NCI-H524 treated with DMSO at 0.1 percent for 48 hours (cell line): ENCODE measurements at regions not wholly inside any gene's neighbourhood (a gene's known extent, or its start where the extent isn't known, plus 50 kb on each side); places are given as distances from the start of the nearest gene placed in this dataset.

Experiments
- DNase-seq: peaks from one replicate; lab custom pipeline; 2025; lab: John Stamatoyannopoulos, UW

- peak; percentile 65 for DNase-seq
Measured at GRCh38 chr22:47631571-47632102, 869.2 kb downstream of the TBC1D22A start.

GRCh38 chr22:47630741-47631534 lies 868.5 kb downstream of the TBC1D22A start:
- no peak for DNase-seq

- no peak for DNase-seq
Measured at GRCh38 chr22:47629791-47630655, 867.6 kb downstream of the TBC1D22A start.

GRCh38 chr22:47629273-47629711 lies 866.8 kb downstream of the TBC1D22A start:
- peak; percentile 43 for DNase-seq

GRCh38 chr22:47628477-47629272 lies 866.2 kb downstream of the TBC1D22A start:
- DNase-seq, result no peak

- no peak for DNase-seq
Measured at GRCh38 chr22:47627556-47628253, 865.3 kb downstream of the TBC1D22A start.

- DNase-seq, result no peak
Measured at GRCh38 chr22:47626428-47627390, 864.3 kb downstream of the TBC1D22A start.

- DNase-seq, result no peak
Measured at GRCh38 chr22:47625531-47626427, 863.3 kb downstream of the TBC1D22A start.

GRCh38 chr22:47625013-47625385 lies 862.5 kb downstream of the TBC1D22A start:
- DNase-seq, result no peak

GRCh38 chr22:47624252-47625012 lies 862.0 kb downstream of the TBC1D22A start:
- DNase-seq, result no peak

- DNase-seq, result peak; percentile 94
Measured at GRCh38 chr22:47623763-47624148, 861.3 kb downstream of the TBC1D22A start.

GRCh38 chr22:47623066-47623762 lies 860.8 kb downstream of the TBC1D22A start:
- no peak for DNase-seq

- no peak for DNase-seq
Measured at GRCh38 chr22:47622541-47622940, 860.1 kb downstream of the TBC1D22A start.

GRCh38 chr22:47621253-47621652 lies 858.8 kb downstream of the TBC1D22A start:
- DNase-seq, result no peak

- no peak for DNase-seq
Measured at GRCh38 chr22:47620391-47620790, 857.9 kb downstream of the TBC1D22A start.

- DNase-seq, result no peak
Measured at GRCh38 chr22:47619631-47620030, 857.2 kb downstream of the TBC1D22A start.

GRCh38 chr22:47618180-47619010 lies 855.9 kb downstream of the TBC1D22A start:
- DNase-seq, result peak; percentile 95
